CD14-positive monocyte (primary cell): ENCODE measurements at regions not wholly inside any gene's neighbourhood (a gene's known extent, or its start where the extent isn't known, plus 50 kb on each side); places are given as distances from the start of the nearest gene placed in this dataset.
"Not testable (repeated sequence)": the region's sequence is repeated elsewhere in the genome, so short reads cannot be mapped to it uniquely, and the experiment has no call there.

ENCODE experiments used
- DNase-seq, 3 donors: peaks; one replicate each; pipeline ENCODE4 v3.0.0-alpha.2; 2011 to 2022
- H2AFZ ChIP-seq: 2 replicates; pipeline ENCODE4 v1.6.0; 2012; ENCODE audit warnings: mild to moderate bottlenecking, low read depth, low read length, inconsistent platforms; ENCODE audit not compliant: insufficient read depth, poor library complexity, severe bottlenecking
- H3K27ac ChIP-seq, 2 donors: 1 replicate in 1 of 2; 2 replicates in 1 of 2; pipeline ENCODE4 v1.5.1; 2012 to 2013; ENCODE audit warnings: low read length in 2 of 2, control low read depth in 1 of 2, inconsistent platforms in 1 of 2, low read depth in 1 of 2, mild to moderate bottlenecking in 1 of 2
- H3K27me3 ChIP-seq, 2 donors: one replicate each; pipeline versions ENCODE4 v1.6.0 to v1.6.1; 2011 to 2013; ENCODE audit warnings: low read length in 2 of 2; ENCODE audit not compliant: control insufficient read depth in 2 of 2, insufficient read depth in 2 of 2
- H3K36me3 ChIP-seq, 2 donors: replicated peaks in 1 of 2; 1 replicate in 1 of 2; 2 replicates in 1 of 2; pipeline versions ENCODE4 v1.5.1 to v1.6.1; 2012 to 2013; ENCODE audit warnings: low read length in 2 of 2, control low read depth in 1 of 2, inconsistent platforms in 1 of 2, mild to moderate bottlenecking in 1 of 2; ENCODE audit not compliant: insufficient read depth in 2 of 2, control insufficient read depth in 1 of 2
- H3K4me1 ChIP-seq, 2 donors: 1 replicate in 1 of 2; 2 replicates in 1 of 2; pipeline versions ENCODE4 v1.5.1 to v1.6.1; 2012 to 2013; ENCODE audit warnings: low read length in 2 of 2, control low read depth in 1 of 2, inconsistent platforms in 1 of 2, mild to moderate bottlenecking in 1 of 2, moderate library complexity in 1 of 2; ENCODE audit not compliant: insufficient read depth in 2 of 2, control insufficient read depth in 1 of 2
- H3K4me2 ChIP-seq: replicated peaks from 2 replicates; pipeline ENCODE3; 2012; ENCODE audit warnings: low read length, moderate library complexity, mild to moderate bottlenecking; ENCODE audit not compliant: poor library complexity, severe bottlenecking; ENCODE audit errors: extremely low read depth
- H3K4me3 ChIP-seq, 3 experiments: fragments of 200-600 bp in 1 of 3; sonication (generic) in 1 of 3; replicated peaks in 1 of 3; 1 replicate in 2 of 3; 2 replicates in 1 of 3; pipeline ENCODE4 v1.5.1; 2011 to 2013; ENCODE audit warnings: low read length in 3 of 3, mild to moderate bottlenecking in 3 of 3, control low read depth in 2 of 3, low read depth in 2 of 3, inconsistent platforms in 1 of 3, moderate library complexity in 1 of 3
- H3K79me2 ChIP-seq: 2 replicates; pipeline ENCODE4 v1.6.0; 2012; ENCODE audit warnings: mild to moderate bottlenecking, control low read depth, inconsistent platforms, low read length, moderate library complexity; ENCODE audit not compliant: insufficient read depth
- H3K9ac ChIP-seq: 2 replicates; pipeline ENCODE4 v1.6.0; 2017; ENCODE audit warnings: low read length, mild to moderate bottlenecking; ENCODE audit not compliant: insufficient read depth, poor library complexity, severe bottlenecking
- H3K9me3 ChIP-seq, 2 donors: replicated peaks in 1 of 2; 1 replicate in 1 of 2; 2 replicates in 1 of 2; pipeline versions ENCODE4 v1.5.1 to v1.6.1; 2012 to 2013; ENCODE audit warnings: low read length in 2 of 2, control low read depth in 1 of 2; ENCODE audit not compliant: control insufficient read depth in 1 of 2, insufficient read depth in 1 of 2
- H4K20me1 ChIP-seq: 2 replicates; pipeline ENCODE4 v1.6.0; 2012; ENCODE audit warnings: mild to moderate bottlenecking, low read length, control low read depth, moderate library complexity; ENCODE audit not compliant: insufficient read depth
- H3K27ac Mint-ChIP-seq, 7 donors: one replicate each; pipeline ENCODE4 v1.8.0; 2020; ENCODE audit warnings: mild to moderate bottlenecking in 7 of 7, mixed read lengths in 7 of 7, moderate library complexity in 6 of 7, inconsistent platforms in 2 of 7
- H3K27me3 Mint-ChIP-seq, 3 donors: one replicate each; pipeline ENCODE4 v1.8.0; 2021 to 2022; ENCODE audit warnings: low read depth in 3 of 3, mild to moderate bottlenecking in 3 of 3, mixed read lengths in 3 of 3, moderate library complexity in 3 of 3, inconsistent platforms in 1 of 3
- H3K36me3 Mint-ChIP-seq, 2 donors: one replicate each; pipeline ENCODE4 v1.8.0; 2020; ENCODE audit warnings: mixed read lengths in 2 of 2, inconsistent platforms in 1 of 2, mild to moderate bottlenecking in 1 of 2
- H3K4me1 Mint-ChIP-seq: one replicate; pipeline ENCODE4 v1.8.0; 2020; ENCODE audit warnings: mild to moderate bottlenecking, mixed read lengths
- H3K4me3 Mint-ChIP-seq, 2 donors: one replicate each; pipeline ENCODE4 v1.8.0; 2020; ENCODE audit warnings: mild to moderate bottlenecking in 2 of 2, mixed read lengths in 2 of 2, moderate library complexity in 1 of 2
- H3K9me3 Mint-ChIP-seq, 7 donors: one replicate each; pipeline ENCODE4 v1.8.0; 2020 to 2022; ENCODE audit warnings: mixed read lengths in 7 of 7, mild to moderate bottlenecking in 6 of 7, moderate library complexity in 6 of 7, inconsistent platforms in 2 of 7
- CTCF ChIP-seq: fragments of 200-600 bp; IDR thresholded peaks from one replicate; pipeline ENCODE4 v1.8.0; 2022; ENCODE audit warnings: antibody characterized with exemption, mild to moderate bottlenecking
- WGBS: methylation state at CpG from one replicate; pipeline ENCODE4 v1.1.5; 2013; ENCODE audit warnings: missing lambda C conversion rate; ENCODE audit not compliant: insufficient coverage; 5-methylcytosine and 5-hydroxymethylcytosine counted together
- intact Hi-C, 2 donors: fragments of 100-400 bp; cut with micrococcal nuclease; formaldehyde crosslinking; loops; one replicate each; pipeline versions ENCODE4 v1.15.0 to v1.15.1; 2023

GRCh38 chr17:12231355-12231682 lies 210.6 kb downstream of the MAP2K4 start:
- H3K36me3 ChIP-seq = no peaks in the 10 kb centered on the region
- no peaks in the 10 kb centered on the region for H3K27me3 Mint-ChIP-seq
- no peaks in the 10 kb centered on the region for H4K20me1 ChIP-seq
- TF ChIP-seq CTCF = no peak
- intact Hi-C loops = no loop called here
- H3K9me3 Mint-ChIP-seq = peaks cover 3 to 21% (median 9%) of the 10 kb centered on the region in 7 donors
- H3K9ac ChIP-seq = no peak overlapping the region
- peaks cover 6% of the 10 kb centered on the region in 2 donors for H3K9me3 ChIP-seq
- no peaks in the 10 kb centered on the region for H3K27me3 ChIP-seq
- DNase-seq = no peak
- no peak overlapping the region for H3K4me3 ChIP-seq
- no peak overlapping the region for H3K27ac Mint-ChIP-seq
- no peaks in the 10 kb centered on the region for H3K4me1 ChIP-seq
- no peaks in the 10 kb centered on the region for H3K36me3 Mint-ChIP-seq
- H3K4me1 Mint-ChIP-seq = no peaks in the 10 kb centered on the region
- H3K4me3 Mint-ChIP-seq = no peak overlapping the region
- H3K4me2 ChIP-seq = no peak overlapping the region
- 100% methylated on average over 1 of the region's 2 CpGs for WGBS
- no peaks in the 10 kb centered on the region for H3K79me2 ChIP-seq
- H3K27ac ChIP-seq = no peak overlapping the region
- no peak overlapping the region for H2AFZ ChIP-seq

- not testable (repeated sequence) for H3K4me2 ChIP-seq, H3K4me1 ChIP-seq, DNase-seq
Measured at GRCh38 chr17:12239021-12239420, 218.3 kb downstream of the MAP2K4 start.

More at GRCh38 chr17:12239021-12239420, 218.3 kb downstream of the MAP2K4 start:
- H3K27me3 ChIP-seq, H3K9me3 ChIP-seq, H3K36me3 Mint-ChIP-seq, H3K79me2 ChIP-seq, H3K4me3 ChIP-seq, H3K4me1 Mint-ChIP-seq, H3K9ac ChIP-seq, H2AFZ ChIP-seq, H3K27ac ChIP-seq, H3K36me3 ChIP-seq, H3K4me3 Mint-ChIP-seq, H3K27me3 Mint-ChIP-seq, H4K20me1 ChIP-seq, intact Hi-C loops, H3K27ac Mint-ChIP-seq: not testable (repeated sequence)
- peaks cover 0 to 19% (median 6%) of the 10 kb centered on the region in 7 donors for H3K9me3 Mint-ChIP-seq
- 95% methylated on average over 4 of the region's 5 CpGs for WGBS
